GM12873 (cell line): ENCODE measurements at regions not wholly inside any gene's neighbourhood (a gene's known extent, or its start where the extent isn't known, plus 50 kb on each side); places are given as distances from the start of the nearest gene placed in this dataset.

ENCODE experiments used
- CTCF ChIP-seq: IDR thresholded peaks from 2 replicates; pipeline ENCODE4 v1.5.1; 2012; ENCODE audit warnings: low read depth, mild to moderate bottlenecking, moderate library complexity, low read length, control low read depth; ENCODE audit not compliant: insufficient read depth; ENCODE audit errors: missing control alignments

- TF ChIP-seq CTCF: no peak
Measured at GRCh38 chr9:103139891-103140290, 144.8 kb downstream of the CYLC2 start.

GRCh38 chr9:103152473-103152872 lies 157.3 kb downstream of the CYLC2 start:
- no peak for TF ChIP-seq CTCF

DNA sequence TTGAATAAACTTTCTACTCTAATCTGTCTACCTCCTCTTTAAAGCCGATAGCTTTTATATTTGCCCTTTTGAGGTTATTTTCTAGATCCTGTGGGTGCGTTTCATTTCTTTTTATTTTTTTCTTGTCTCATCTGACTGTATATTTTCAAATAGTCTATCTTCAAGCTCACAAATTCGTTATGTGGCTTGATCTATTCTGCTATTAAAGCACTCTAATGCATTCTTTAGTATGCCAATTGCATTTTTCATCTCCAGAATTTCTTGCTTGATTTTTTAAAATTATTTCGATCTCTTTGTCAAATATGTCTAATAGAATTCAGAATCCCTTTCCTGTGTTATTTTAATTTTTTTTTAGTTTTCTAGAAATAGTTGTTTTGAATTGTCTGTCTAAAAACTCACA lies 172.4 kb downstream of the CYLC2 start:
- TF ChIP-seq CTCF: no peak

DNA sequence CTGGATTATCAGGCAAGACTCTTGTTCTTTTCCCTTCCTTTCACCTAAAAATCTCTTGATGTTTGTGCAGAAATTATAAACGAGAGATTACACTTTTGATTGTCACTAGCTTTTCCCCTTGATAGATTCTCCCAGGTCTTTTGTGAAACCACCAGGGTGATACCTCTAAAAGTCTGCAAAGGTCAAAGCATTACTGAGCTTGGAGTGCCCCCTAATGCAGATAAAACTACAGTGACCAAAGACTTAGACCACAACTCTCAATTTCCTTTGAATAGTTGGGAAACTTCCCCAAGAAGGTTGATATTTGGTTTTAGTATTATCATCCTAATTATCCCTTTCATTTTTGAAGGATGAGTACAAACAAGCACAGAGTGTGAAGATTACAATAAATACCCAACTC lies 173.1 kb downstream of the CYLC2 start:
- TF ChIP-seq CTCF: no peak

- no peak for TF ChIP-seq CTCF
Measured at GRCh38 chr9:103169798-103170197, 174.7 kb downstream of the CYLC2 start.

- no peak for TF ChIP-seq CTCF
Measured at GRCh38 chr9:103183701-103184171, 188.6 kb downstream of the CYLC2 start.

DNA sequence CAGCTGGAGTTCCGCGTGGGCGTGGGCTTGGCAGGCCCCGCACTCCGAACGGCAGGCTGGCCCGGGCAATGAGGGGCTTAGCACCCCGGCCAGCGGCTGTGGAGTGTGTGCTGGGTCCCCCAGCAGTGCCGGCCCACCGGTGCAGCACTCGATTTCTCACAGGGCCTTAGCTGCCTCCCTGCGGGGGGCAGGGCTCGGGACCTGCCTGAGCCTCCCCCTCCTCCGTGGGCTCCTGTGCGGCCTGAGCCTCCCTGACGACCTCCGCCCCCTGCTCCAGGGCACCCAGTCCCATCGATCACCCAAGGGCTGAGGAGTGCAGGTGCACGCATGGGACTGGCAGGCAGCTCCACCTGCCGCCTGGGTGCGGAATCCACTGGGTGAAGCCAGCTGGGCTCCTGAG lies 191.8 kb downstream of the CYLC2 start:
- no peak for TF ChIP-seq CTCF
